ENCODE measurements at regions not wholly inside any gene's neighbourhood (a gene's known extent, or its start where the extent isn't known, plus 50 kb on each side); places are given as distances from the start of the nearest gene placed in this dataset.

DNA sequence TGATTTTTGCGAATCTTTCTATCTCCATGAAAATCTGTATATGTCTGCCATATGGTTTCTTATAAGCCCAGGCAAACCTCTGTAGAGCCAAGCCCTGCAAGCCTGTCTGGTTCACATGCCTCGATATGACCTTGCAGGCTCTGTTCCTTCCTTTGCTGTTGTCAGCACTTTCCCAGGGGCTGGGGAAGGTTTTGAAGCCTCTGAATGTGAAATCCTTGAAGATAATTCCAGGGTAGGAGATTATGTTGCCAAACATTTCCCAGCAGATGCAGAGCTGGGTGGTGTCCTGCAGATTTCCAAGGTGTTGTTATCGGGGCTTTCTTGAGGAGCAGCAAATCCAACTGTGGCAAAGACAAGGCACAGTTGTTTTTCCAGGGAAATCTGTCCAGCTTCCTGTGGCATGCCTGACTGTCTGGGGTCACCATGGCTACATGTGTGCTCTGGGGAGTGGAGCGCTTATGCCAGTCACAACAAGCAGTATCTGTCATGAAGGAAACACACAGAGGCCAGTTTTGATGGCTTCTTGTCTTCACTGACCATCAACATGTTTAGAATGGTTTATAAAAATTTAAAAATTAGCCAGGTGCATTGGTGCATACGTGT, 60.7 kb upstream of the RPS23 start:
- in situ Hi-C loops (cut with MboI), result no loop called here
- H3K9me1 ChIP-seq (ENCODE audit: control insufficient read depth, insufficient read depth, low read length), result no peaks in the 10 kb centered on the region
- ChIA-PET CTCF (ENCODE audit: low intra/inter-chr PET ratio) (no interaction called here), POLR2A (interaction anchor here (0.6 kb wide), 1 partner anchor 10 kb away, joined by 3 read pairs; no protein-coding TSS in a partner anchor)
- H4K20me1 ChIP-seq (replicated peaks; ENCODE audit: control insufficient read depth, insufficient read depth, low read length), result no peaks in the 10 kb centered on the region
- no peaks in the 10 kb centered on the region for H3K79me2 ChIP-seq (ENCODE audit: control insufficient read depth, insufficient read depth, low read length)
- ATAC-seq (no peak), FAIRE-seq (no peak), DNase-seq (ENCODE audit: extremely low read depth in 1 of 4, low spot score in 3 of 4) (no peak)
- no peak overlapping the region for H2AFZ ChIP-seq (ENCODE audit: low read depth, low read length)
- no peak overlapping the region for H3K9ac ChIP-seq (ENCODE audit: insufficient read depth in 1 of 2, low read depth in 2 of 2, low read length in 2 of 2)
- intact Hi-C loops (cut with micrococcal nuclease), result no loop called here
- no peak overlapping the region for H3K4me2 ChIP-seq (ENCODE audit: insufficient read depth, low read length)
- no peak overlapping the region for H3K27ac ChIP-seq (ENCODE audit: extremely low read depth, low read depth, low read length)
- H3K4me1 ChIP-seq (replicated peaks in 1 of 2; ENCODE audit: control insufficient read depth in 2 of 2, insufficient read depth in 2 of 2, low read length in 2 of 2), result peaks cover 0 to 15% of the 10 kb centered on the region in 2 experiments; a peak in 3 of 5 replicates
- 33% methylated on average over 5 of the region's 5 CpGs for WGBS (ENCODE audit: insufficient coverage, low coverage, missing lambda C conversion rate)
- no peaks in the 10 kb centered on the region; a peak in 1 of 5 replicates for H3K27me3 ChIP-seq (ENCODE audit: control insufficient read depth in 2 of 2, insufficient read depth in 2 of 2, low read length in 2 of 2)
- H3K4me3 ChIP-seq, result no peak overlapping the region
- no peaks in the 10 kb centered on the region for H3K9me3 ChIP-seq (replicated peaks; ENCODE audit: control insufficient read depth, insufficient read depth, low read depth, low read length)
- no TSS peak for BruUV-seq (replicated peaks)
- no peaks in the 10 kb centered on the region for H3K36me3 ChIP-seq (ENCODE audit: control insufficient read depth, insufficient read depth, low read length)
- TF ChIP-seq ZFP36 (IDR thresholded peaks at IDR 0.05; ENCODE audit: low read depth, low read length, partially characterized antibody) (no peak), NFYB (IDR thresholded peaks at IDR 0.05; ENCODE audit: extremely low read depth, insufficient read length) (no peak), CHD7 (IDR thresholded peaks at IDR 0.05; ENCODE audit: low read depth, low read length) (no peak), ARID4B (CRISPR knock-in tag; IDR thresholded peaks at IDR 0.05) (no peak), TOE1 (IDR thresholded peaks at IDR 0.05; ENCODE audit: borderline replicate concordance) (no peak), TOE1 (CRISPR knock-in tag; IDR thresholded peaks at IDR 0.05; ENCODE audit: borderline replicate concordance, low read depth) (no peak)
